UCSD-AML1 (cell line): ENCODE measurements at regions not wholly inside any gene's neighbourhood (a gene's known extent, or its start where the extent isn't known, plus 50 kb on each side); places are given as distances from the start of the nearest gene placed in this dataset.
"Not testable (repeated sequence)": the region's sequence is repeated elsewhere in the genome, so short reads cannot be mapped to it uniquely, and the experiment has no call there.

Experiments
- DNase-seq: peaks from one replicate; lab custom pipeline; 2025; ENCODE audit not compliant: unreplicated experiment; lab: John Stamatoyannopoulos, UW

- DNase-seq = no peak
These were observed 50.3 kb downstream of the RBFOX3 start for GRCh38 chr17:79560527-79560926.

DNA sequence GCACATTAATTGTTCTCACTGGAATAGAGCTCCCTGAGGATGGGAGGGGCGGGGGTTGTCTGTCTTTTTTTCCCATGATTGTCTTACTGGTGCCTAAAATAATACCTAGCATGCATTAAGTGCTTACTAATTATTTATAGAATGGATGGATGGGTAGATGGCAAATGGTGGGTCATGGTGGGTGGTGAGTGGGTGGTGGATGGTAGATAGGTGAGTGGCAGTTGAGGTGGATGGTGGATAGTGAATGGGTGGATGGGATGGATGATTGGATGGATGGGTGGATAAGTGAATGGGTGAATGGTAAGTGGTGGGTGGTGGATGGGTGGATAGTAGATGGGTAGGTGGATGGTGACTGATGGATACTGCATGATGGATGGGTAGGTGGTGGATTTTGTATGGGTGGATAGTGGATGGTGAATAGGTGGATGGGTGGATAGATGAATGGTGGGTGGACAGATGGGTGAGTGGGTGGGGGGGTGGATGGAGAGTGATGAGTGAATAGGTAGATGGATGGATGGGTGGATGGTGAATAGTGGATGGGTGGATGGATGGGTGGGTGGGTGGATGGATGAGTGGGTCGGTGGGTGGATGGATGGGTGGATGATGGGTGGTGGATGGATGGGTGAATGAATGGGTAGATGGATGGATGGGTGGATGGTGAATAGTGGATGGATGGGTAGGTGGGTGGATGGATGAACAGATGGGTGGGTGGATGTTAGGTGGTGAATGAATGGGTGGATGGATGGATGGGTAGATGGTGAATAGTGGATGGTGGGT lies 51.6 kb downstream of the RBFOX3 start:
- no peak for DNase-seq

DNA sequence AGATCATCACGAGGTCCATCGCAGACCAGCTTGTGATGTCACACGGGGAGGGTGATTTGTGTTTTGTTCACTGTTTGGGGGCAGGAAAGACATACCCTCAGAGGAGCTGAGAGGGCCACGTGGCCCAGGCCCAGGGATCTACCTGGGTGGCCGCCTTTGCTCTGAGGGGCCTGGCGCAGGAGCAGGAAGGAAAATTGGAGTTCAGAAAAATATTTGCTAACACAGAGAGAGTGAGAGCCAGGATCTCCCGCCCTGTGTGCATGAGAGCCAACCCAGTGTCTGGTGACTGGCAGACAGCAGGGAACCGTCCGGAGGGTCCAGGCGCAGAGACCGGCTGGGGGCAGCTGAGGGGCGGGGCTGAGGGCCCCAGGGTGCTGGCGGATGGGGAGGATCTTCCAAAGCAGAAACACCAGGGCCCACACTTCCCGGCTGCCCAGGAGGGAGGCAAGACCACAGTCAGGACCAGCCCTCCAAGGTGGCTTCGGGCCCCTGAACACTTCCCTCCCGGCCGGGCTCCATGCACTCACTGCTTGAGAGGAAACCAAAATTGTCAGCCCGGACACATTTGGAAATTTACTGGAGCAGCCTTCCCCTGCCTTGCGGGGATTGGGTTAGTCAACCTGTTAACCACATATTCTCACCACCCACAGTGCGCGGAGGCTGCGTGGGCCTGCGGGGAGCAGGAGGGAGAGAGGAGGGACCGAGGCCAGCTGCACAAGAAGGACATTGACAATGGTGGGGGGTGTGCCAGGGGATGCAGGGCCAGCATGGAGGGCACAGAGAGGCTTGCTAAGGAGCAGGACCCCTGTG lies 52.6 kb downstream of the RBFOX3 start:
- DNase-seq = no peak

DNA sequence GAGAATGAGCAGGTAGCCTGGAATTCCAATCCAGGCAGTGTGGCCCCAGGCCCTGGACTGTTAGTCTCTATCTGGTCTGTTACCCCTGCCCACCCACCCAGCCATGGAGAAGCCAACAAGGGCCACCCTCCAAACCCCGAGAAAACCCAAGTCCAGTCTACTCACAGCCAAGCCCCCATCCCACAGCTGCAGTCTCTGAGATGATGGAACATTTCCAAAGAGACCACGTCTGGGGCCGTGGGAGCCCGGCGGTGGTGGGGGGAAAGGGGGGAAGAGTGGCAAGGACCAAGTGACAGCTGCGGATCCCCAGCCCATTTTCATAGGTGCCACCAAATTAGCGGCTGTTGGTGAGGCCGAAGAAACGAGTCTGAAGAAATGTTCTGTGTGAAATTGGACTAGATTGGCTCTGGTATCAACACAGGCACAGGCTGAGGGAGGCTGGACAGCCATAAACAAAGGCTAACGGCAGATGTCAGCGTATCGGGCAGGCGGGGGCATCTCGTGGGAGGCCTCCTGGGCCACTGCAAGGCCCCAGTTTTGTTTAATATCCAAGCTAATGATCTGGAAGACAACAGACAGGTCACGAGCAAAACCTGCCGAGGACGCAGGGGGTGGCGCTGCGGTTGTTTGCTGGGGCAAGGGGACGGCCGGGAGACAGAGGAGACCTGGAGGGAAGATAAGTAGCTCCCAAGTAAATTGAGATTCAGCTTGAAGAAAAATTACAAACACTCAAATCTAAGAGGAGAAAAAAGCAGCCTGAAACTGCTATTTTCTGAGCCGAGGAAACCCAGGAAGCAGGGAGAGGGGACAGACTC lies 53.4 kb downstream of the RBFOX3 start:
- no peak for DNase-seq

GRCh38 chr17:79556271-79556670 lies 54.6 kb downstream of the RBFOX3 start:
- peak; percentile 21 for DNase-seq

- DNase-seq = no peak
These were observed 55.3 kb downstream of the RBFOX3 start for GRCh38 chr17:79555543-79555942.

GRCh38 chr17:79554346-79554745 lies 56.5 kb downstream of the RBFOX3 start:
- not testable (repeated sequence) for DNase-seq

DNA sequence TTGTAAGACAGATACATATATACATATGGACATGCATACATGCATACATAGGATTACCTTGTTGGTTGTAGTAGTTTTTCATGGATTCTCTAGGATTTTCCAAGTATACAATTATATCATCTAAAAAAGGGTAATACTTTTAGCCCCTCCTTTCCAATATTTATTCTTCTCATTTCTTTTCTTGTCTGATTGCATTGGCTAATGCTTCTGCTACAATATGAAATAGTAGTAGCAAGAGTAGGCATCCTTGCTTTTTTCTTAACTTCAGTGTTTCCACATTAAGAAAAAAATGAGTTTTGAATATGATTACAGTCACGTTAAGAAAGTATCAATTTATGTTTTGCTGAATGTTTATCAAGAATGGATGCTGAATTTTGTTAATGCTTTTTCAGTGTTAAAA lies 58.0 kb downstream of the RBFOX3 start:
- no peak for DNase-seq

- DNase-seq = no peak
These were observed 58.4 kb downstream of the RBFOX3 start for GRCh38 chr17:79552405-79552804.

- DNase-seq = no peak
These were observed 61.5 kb downstream of the RBFOX3 start for GRCh38 chr17:79549141-79549915.

DNA sequence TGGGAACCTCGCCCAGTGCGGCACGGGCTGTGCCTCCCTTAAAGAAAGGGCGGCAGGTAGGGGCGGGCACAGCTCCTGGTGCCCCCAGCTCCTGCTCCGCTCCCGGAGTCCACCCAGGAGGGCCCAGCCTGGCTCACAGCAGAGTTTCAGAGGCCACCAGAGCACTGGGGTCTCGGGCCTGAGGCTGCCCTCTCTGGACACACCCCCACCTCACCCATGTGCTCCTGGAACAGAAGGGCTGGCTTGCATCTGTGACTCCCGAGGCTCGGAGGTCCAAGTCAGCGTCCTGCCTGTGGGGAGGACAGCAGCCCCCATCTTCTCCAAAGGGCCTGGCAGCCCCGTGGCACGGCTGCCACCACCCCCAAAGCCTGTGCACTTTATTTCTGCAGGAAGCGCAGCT lies 62.7 kb downstream of the RBFOX3 start:
- DNase-seq = no peak

DNA sequence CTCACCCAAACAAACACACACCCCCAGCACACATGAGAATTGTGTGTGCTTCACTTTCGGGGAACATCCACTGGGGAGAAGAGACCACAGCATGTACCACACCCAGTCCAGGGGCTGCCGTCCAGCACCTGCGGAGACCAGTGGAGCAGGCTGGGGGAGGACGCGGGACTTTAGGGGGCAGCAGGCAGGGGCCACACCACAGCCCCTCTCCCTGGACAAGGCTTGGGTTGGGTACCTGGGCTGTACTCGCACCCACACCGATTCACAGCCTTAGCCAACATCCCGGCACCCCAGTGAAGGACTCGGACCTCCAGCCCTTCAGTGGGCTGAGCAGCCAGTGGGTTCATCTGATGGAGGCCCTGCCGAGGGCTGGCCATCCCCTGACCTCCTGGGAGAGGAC lies 63.3 kb downstream of the RBFOX3 start:
- no peak for DNase-seq

- DNase-seq = not testable (repeated sequence)
These were observed 63.7 kb downstream of the RBFOX3 start for GRCh38 chr17:79547171-79547570.

- DNase-seq = no peak
These were observed 64.5 kb downstream of the RBFOX3 start for GRCh38 chr17:79546386-79546785.

DNA sequence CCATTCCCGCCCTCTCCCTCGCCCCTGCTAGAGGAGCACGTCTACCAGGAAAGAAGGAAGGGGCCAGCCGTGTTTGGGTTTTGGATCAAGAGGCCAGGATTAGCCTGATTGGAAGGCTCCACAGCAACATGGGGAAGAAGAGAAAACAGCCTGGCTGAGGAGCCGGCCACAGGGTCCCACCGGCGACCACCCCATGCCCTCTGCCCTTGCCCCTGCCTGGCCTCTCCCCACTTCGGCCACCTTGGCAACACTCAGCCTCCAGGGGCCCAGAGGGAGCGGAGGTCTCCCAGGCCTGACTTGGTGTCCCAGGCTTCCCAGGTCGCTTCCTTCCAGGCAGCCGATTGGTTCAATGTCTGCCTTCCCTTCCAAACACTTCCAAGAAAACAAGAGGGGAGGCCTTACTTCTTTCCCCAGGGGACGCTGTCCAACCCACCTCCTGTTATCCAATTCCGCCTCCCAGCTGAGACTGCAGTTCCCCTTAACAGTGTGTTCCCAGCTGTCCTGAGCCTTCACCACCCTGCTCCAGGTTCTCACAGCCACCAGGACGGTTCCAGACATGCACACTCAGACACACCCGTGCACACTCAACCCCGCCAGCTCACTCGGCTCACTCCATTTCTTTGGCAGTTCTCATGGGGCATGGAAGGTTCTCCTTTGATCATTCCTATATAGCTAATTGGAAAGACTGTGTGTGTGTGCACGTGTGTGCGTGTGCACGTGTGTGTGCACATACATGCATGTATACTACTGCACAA lies 65.4 kb downstream of the RBFOX3 start:
- DNase-seq = no peak

GRCh38 chr17:79544142-79544914 lies 66.5 kb downstream of the RBFOX3 start:
- no peak for DNase-seq

DNA sequence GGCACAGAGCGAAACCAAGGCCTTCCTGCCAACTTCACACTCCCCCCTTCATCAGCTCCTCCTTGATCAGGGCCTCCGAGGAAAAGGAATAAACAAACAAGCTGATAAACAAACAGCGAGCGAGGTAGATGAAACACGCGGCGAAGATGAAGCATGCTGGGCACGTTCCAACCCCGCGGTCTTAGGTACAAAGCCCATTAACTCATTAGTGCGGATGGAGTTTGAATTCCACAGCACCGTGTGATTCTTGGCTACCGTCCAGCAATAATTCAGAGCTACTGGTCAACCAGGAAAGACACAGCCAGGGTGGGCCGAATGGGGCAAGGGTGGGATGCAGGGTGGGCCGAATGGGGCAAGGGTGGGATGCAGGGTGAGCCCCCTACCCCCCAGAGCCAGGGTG lies 67.3 kb downstream of the RBFOX3 start:
- no peak for DNase-seq

GRCh38 chr17:79542718-79543117 lies 68.1 kb downstream of the RBFOX3 start:
- no peak for DNase-seq
